Osteocyte (in vitro differentiated cells): ENCODE measurements at regions not wholly inside any gene's neighbourhood (a gene's known extent, or its start where the extent isn't known, plus 50 kb on each side); places are given as distances from the start of the nearest gene placed in this dataset.
"Not testable (repeated sequence)": the region's sequence is repeated elsewhere in the genome, so short reads cannot be mapped to it uniquely, and the experiment has no call there.

Source experiments
- DNase-seq: peaks from one replicate; pipeline ENCODE4 v3.0.0; 2021; ENCODE audit warnings: mixed read lengths; ENCODE audit not compliant: unreplicated experiment; ENCODE audit errors: extremely low spot score
- H3K27ac Mint-ChIP-seq: one replicate; pipeline ENCODE4 v1.8.0; 2021; ENCODE audit warnings: mild to moderate bottlenecking, mixed read lengths; ENCODE audit not compliant: unreplicated experiment
- H3K27me3 Mint-ChIP-seq: one replicate; pipeline ENCODE4 v1.8.0; 2021; ENCODE audit warnings: mixed read lengths; ENCODE audit not compliant: unreplicated experiment
- H3K36me3 Mint-ChIP-seq: one replicate; pipeline ENCODE4 v1.8.0; 2021; ENCODE audit warnings: mixed read lengths; ENCODE audit not compliant: unreplicated experiment
- H3K4me1 Mint-ChIP-seq: one replicate; pipeline ENCODE4 v1.8.0; 2021; ENCODE audit warnings: mixed read lengths; ENCODE audit not compliant: unreplicated experiment
- H3K4me3 Mint-ChIP-seq: one replicate; pipeline ENCODE4 v1.8.0; 2021; ENCODE audit warnings: mild to moderate bottlenecking, moderate library complexity, mixed read lengths; ENCODE audit not compliant: unreplicated experiment
- H3K9me3 Mint-ChIP-seq: one replicate; pipeline ENCODE4 v1.8.0; 2021; ENCODE audit warnings: mixed read lengths; ENCODE audit not compliant: unreplicated experiment
- TF ChIP-seq, protein P1 (sequence below): fragments of 200-600 bp; sonication (generic); IDR thresholded peaks from 2 replicates; pipeline ENCODE4 v1.5.0; 2021; ENCODE audit warnings: antibody characterized with exemption, mild to moderate bottlenecking, moderate library complexity

GRCh38 chr2:12017499-12018157, 271.2 kb downstream of the LPIN1 start:
- H3K4me3 Mint-ChIP-seq, result no peak overlapping the region
- H3K27me3 Mint-ChIP-seq, result no peaks in the 10 kb centered on the region
- no peak for DNase-seq
- H3K36me3 Mint-ChIP-seq, result peaks cover 2% of the 10 kb centered on the region
- H3K4me1 Mint-ChIP-seq, result no peaks in the 10 kb centered on the region
- peaks cover 2% of the 10 kb centered on the region for H3K9me3 Mint-ChIP-seq
- H3K27ac Mint-ChIP-seq, result no peak overlapping the region
- TF ChIP-seq, protein P1, sequence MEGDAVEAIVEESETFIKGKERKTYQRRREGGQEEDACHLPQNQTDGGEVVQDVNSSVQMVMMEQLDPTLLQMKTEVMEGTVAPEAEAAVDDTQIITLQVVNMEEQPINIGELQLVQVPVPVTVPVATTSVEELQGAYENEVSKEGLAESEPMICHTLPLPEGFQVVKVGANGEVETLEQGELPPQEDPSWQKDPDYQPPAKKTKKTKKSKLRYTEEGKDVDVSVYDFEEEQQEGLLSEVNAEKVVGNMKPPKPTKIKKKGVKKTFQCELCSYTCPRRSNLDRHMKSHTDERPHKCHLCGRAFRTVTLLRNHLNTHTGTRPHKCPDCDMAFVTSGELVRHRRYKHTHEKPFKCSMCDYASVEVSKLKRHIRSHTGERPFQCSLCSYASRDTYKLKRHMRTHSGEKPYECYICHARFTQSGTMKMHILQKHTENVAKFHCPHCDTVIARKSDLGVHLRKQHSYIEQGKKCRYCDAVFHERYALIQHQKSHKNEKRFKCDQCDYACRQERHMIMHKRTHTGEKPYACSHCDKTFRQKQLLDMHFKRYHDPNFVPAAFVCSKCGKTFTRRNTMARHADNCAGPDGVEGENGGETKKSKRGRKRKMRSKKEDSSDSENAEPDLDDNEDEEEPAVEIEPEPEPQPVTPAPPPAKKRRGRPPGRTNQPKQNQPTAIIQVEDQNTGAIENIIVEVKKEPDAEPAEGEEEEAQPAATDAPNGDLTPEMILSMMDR, result no peak

GRCh38 chr2:12018726-12019125, 272.3 kb downstream of the LPIN1 start:
- H3K9me3 Mint-ChIP-seq, H3K4me1 Mint-ChIP-seq, DNase-seq, H3K27me3 Mint-ChIP-seq, H3K27ac Mint-ChIP-seq, H3K36me3 Mint-ChIP-seq, H3K4me3 Mint-ChIP-seq: not testable (repeated sequence)

GRCh38 chr2:12020833-12021469, 274.5 kb downstream of the LPIN1 start:
- Mint-ChIP-seq H3K4me1 (peaks cover 6% of the 10 kb centered on the region), H3K36me3 (peaks cover 2% of the 10 kb centered on the region), H3K9me3 (peaks cover 3% of the 10 kb centered on the region), H3K27ac (no peak overlapping the region), H3K4me3 (no peak overlapping the region), H3K27me3 (no peaks in the 10 kb centered on the region)
- DNase-seq, result no peak
- TF ChIP-seq, protein P1, result no peak

DNA sequence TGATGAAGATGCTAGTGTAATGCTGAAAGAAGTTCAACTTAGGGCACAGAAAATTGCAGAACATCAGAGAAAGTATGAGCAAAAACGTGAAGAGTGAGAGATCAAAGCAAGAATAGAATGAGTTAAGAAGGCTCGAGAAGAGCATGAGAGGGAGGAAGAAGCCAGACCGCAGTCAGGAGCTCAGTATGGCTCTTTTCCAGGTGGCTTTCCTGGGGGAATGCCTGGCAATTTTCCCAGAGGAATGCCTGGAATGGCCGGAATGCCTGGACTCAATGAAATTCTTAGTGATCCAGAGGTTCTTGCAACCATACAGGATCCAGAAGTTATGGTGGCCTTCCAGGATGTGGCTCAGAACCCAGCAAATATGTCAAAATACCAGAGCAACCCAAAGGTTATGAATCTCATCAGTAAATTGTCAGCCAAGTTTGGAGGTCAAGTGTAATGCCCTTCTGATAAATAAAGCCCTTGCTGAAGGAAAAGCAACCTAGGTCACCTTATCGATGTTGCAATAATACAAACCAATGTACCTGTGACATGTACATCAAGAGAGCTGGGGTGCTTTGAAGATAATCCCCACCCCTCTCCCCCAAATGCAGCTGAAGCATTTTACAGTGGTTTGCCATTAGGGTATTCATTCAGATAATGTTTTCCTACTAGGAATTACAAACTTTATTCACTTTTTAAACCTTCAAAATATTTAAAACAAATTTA, 277.9 kb downstream of the LPIN1 start:
- not testable (repeated sequence) for DNase-seq, H3K4me3 Mint-ChIP-seq

DNA sequence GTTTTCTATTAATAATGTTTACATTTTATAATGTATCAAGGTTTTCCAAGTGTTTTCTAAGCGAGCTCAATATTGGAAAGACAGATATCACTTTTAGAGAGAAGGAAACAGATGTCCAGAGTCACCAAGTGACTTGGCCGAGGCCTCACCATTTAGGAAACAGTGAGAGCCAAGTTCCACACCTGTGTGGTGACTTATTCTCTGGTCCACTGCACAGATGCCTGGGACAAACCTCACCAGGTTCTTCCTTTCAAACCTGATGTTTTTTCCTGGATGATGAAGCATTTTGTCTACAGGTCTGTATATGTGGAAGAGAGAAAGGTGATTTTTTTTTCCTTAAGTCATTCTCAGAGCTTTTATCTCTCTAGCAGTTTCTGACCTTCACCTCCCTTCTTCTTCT, 280.7 kb downstream of the LPIN1 start:
- Mint-ChIP-seq H3K4me1 (peaks cover 7% of the 10 kb centered on the region), H3K9me3 (peaks cover 3% of the 10 kb centered on the region), H3K27ac (no peak overlapping the region), H3K27me3 (no peaks in the 10 kb centered on the region), H3K36me3 (no peaks in the 10 kb centered on the region), H3K4me3 (no peak overlapping the region)
- no peak for DNase-seq
- TF ChIP-seq, protein P1, result no peak

More for the DNA sequence above, 277.9 kb downstream of the LPIN1 start:
- not testable (repeated sequence) for H3K4me1 Mint-ChIP-seq, H3K36me3 Mint-ChIP-seq, H3K27me3 Mint-ChIP-seq, H3K27ac Mint-ChIP-seq, H3K9me3 Mint-ChIP-seq

DNA sequence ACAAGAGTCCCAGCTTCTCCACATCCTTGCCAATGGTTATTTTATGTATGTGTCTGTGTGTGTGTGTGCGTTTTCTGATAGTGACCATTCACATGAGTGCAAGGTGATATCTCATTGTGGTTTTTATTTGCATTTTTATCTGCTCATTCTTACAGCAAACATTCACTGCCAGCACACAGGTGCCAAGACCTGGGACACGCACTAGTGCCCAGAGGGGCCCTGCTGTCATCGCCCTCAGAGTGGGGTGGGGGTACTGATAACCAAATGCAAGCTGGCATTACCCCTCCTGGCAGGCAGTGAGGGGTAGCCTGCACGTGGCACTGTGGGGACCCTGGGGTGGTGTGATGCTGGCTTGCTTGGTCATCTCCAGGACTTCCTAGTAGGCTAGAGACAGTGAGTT, 285.4 kb downstream of the LPIN1 start:
- no peak overlapping the region for H3K4me3 Mint-ChIP-seq
- H3K27me3 Mint-ChIP-seq, result no peaks in the 10 kb centered on the region
- H3K27ac Mint-ChIP-seq, result no peak overlapping the region
- TF ChIP-seq, protein P1, result no peak
- H3K4me1 Mint-ChIP-seq, result peaks cover 37% of the 10 kb centered on the region
- no peak for DNase-seq
- no peaks in the 10 kb centered on the region for H3K9me3 Mint-ChIP-seq
- peaks cover 1% of the 10 kb centered on the region for H3K36me3 Mint-ChIP-seq
